GM13977 (cell line): ENCODE measurements at regions not wholly inside any gene's neighbourhood (a gene's known extent, or its start where the extent isn't known, plus 50 kb on each side); places are given as distances from the start of the nearest gene placed in this dataset.

ENCODE experiments used
- DNase-seq: peaks from one replicate; pipeline ENCODE4 v3.0.0; 2012; ENCODE audit warnings: low spot score
- CTCF ChIP-seq: IDR thresholded peaks from 2 replicates; pipeline ENCODE4 v1.5.1; 2012; ENCODE audit warnings: mild to moderate bottlenecking, control low read depth; ENCODE audit not compliant: insufficient read depth; ENCODE audit errors: extremely low read depth, missing control alignments
- in situ Hi-C: fragments of 300-500 bp; cut with MboI; formaldehyde crosslinking; loops from one replicate; pipeline ENCODE4 v1.12.0; 2022; ENCODE audit warnings: low sequenced_read_pairs, low pct_unique_long_range_greater_than_20kb, mixed read lengths, inconsistent platforms; ENCODE audit not compliant: unreplicated experiment

- DNase-seq, result no peak
- in situ Hi-C loops, result no loop called here
- no peak for TF ChIP-seq CTCF
These were observed 594.7 kb downstream of the SOX5 start for GRCh38 chr12:23354800-23355199.

- in situ Hi-C loops, result no loop called here
- DNase-seq, result no peak
- TF ChIP-seq CTCF, result no peak
These were observed 593.0 kb downstream of the SOX5 start for GRCh38 chr12:23356440-23356839.

- TF ChIP-seq CTCF, result no peak
- no peak for DNase-seq
- in situ Hi-C loops, result no loop called here
These were observed 592.4 kb downstream of the SOX5 start for GRCh38 chr12:23356927-23357708.

GRCh38 chr12:23359975-23360701 is 589.3 kb downstream of the SOX5 start:
- in situ Hi-C loops, result no loop called here
- DNase-seq, result no peak
- no peak for TF ChIP-seq CTCF

GRCh38 chr12:23361971-23362370 is 587.5 kb downstream of the SOX5 start:
- DNase-seq, result no peak
- TF ChIP-seq CTCF, result no peak
- in situ Hi-C loops, result no loop called here

GRCh38 chr12:23368590-23368989 is 580.9 kb downstream of the SOX5 start:
- TF ChIP-seq CTCF, result no peak
- no peak for DNase-seq
- in situ Hi-C loops, result no loop called here
